Mesenchymal stem cell (in vitro differentiated cells and primary cell): ENCODE measurements at regions not wholly inside any gene's neighbourhood (a gene's known extent, or its start where the extent isn't known, plus 50 kb on each side); places are given as distances from the start of the nearest gene placed in this dataset.

Experiments
- DNase-seq: peaks from one replicate; pipeline ENCODE4 v3.0.0-alpha.2; 2013
- H2AFZ ChIP-seq: one replicate; pipeline ENCODE4 v1.6.1; 2013; ENCODE audit warnings: low read depth, mild to moderate bottlenecking, control low read depth, inconsistent platforms, low read length, moderate library complexity
- H2AK5ac ChIP-seq: 2 replicates; pipeline ENCODE4 v1.6.1; 2013; ENCODE audit warnings: low read length, moderate library complexity, mild to moderate bottlenecking, inconsistent platforms; ENCODE audit not compliant: severe bottlenecking
- H2BK120ac ChIP-seq: one replicate; pipeline ENCODE4 v1.6.1; 2013; ENCODE audit warnings: low read depth, mild to moderate bottlenecking, inconsistent platforms, low read length, moderate library complexity
- H2BK12ac ChIP-seq, 2 experiments: one replicate each; pipeline ENCODE4 v1.6.1; 2013; ENCODE audit warnings: inconsistent platforms in 2 of 2, low read length in 2 of 2, mild to moderate bottlenecking in 2 of 2, moderate library complexity in 2 of 2, control low read depth in 1 of 2
- H2BK15ac ChIP-seq: one replicate; pipeline ENCODE4 v1.6.1; 2013; ENCODE audit warnings: mild to moderate bottlenecking, low read depth, inconsistent platforms; ENCODE audit not compliant: poor library complexity, severe bottlenecking
- H2BK5ac ChIP-seq: 2 replicates; pipeline ENCODE4 v1.6.1; 2013; ENCODE audit warnings: low read depth, mild to moderate bottlenecking, low read length, control low read depth, inconsistent platforms; ENCODE audit not compliant: poor library complexity, severe bottlenecking
- H3K14ac ChIP-seq, 2 experiments: one replicate each; pipeline ENCODE4 v1.6.1; 2013; ENCODE audit warnings: inconsistent platforms in 2 of 2, low read length in 2 of 2, control low read depth in 1 of 2, mild to moderate bottlenecking in 1 of 2, moderate library complexity in 1 of 2
- H3K18ac ChIP-seq, 2 experiments: one replicate each; pipeline ENCODE4 v1.6.1; 2013; ENCODE audit warnings: inconsistent platforms in 2 of 2, low read length in 2 of 2, control low read depth in 1 of 2, low read depth in 1 of 2, mild to moderate bottlenecking in 1 of 2
- H3K23ac ChIP-seq, 2 experiments: one replicate each; pipeline ENCODE4 v1.6.1; 2013; ENCODE audit warnings: inconsistent platforms in 2 of 2, low read length in 2 of 2, mild to moderate bottlenecking in 2 of 2, moderate library complexity in 2 of 2, control low read depth in 1 of 2
- H3K27ac ChIP-seq: 2 replicates; pipeline ENCODE4 v1.5.1; 2013; ENCODE audit warnings: mild to moderate bottlenecking, moderate library complexity, low read length, control low read depth, inconsistent platforms; ENCODE audit not compliant: poor library complexity, severe bottlenecking
- H3K27me3 ChIP-seq, 2 experiments: 2 replicates each; pipeline versions ENCODE4 v1.6.1 to v1.7.0; 2013; ENCODE audit warnings: low read length in 2 of 2, mild to moderate bottlenecking in 2 of 2, moderate library complexity in 2 of 2, control low read depth in 1 of 2, inconsistent platforms in 1 of 2; ENCODE audit not compliant: control insufficient read depth in 1 of 2, insufficient read depth in 1 of 2
- H3K36me3 ChIP-seq, 2 experiments: 2 replicates each; pipeline versions ENCODE4 v1.6.1 to v1.7.0; 2013; ENCODE audit warnings: low read length in 2 of 2, control low read depth in 1 of 2, inconsistent platforms in 1 of 2, low read depth in 1 of 2, mild to moderate bottlenecking in 1 of 2; ENCODE audit not compliant: insufficient read depth in 2 of 2, control insufficient read depth in 1 of 2
- H3K4ac ChIP-seq, 2 experiments: one replicate each; pipeline ENCODE4 v1.6.1; 2013; ENCODE audit warnings: inconsistent platforms in 2 of 2, low read length in 2 of 2, mild to moderate bottlenecking in 2 of 2, moderate library complexity in 2 of 2, control low read depth in 1 of 2, low read depth in 1 of 2
- H3K4me1 ChIP-seq: 2 replicates; pipeline ENCODE4 v1.6.1; 2013; ENCODE audit warnings: low read depth, low read length, control low read depth; ENCODE audit not compliant: control insufficient read depth, insufficient read depth
- H3K4me2 ChIP-seq: 2 replicates; pipeline ENCODE4 v1.6.1; 2013; ENCODE audit warnings: low read length, mild to moderate bottlenecking, inconsistent platforms; ENCODE audit not compliant: poor library complexity, severe bottlenecking
- H3K4me3 ChIP-seq, 2 experiments: 2 replicates each; pipeline versions ENCODE4 v1.5.1 to v1.7.0; 2013; ENCODE audit warnings: low read length in 2 of 2, mild to moderate bottlenecking in 2 of 2, control low read depth in 1 of 2, low read depth in 1 of 2; ENCODE audit not compliant: insufficient read depth in 1 of 2
- H3K79me1 ChIP-seq: replicated peaks from 2 replicates; pipeline ENCODE4 v1.6.1; 2013; ENCODE audit warnings: mild to moderate bottlenecking, control low read depth, low read length, inconsistent platforms; ENCODE audit not compliant: poor library complexity, severe bottlenecking
- H3K9ac ChIP-seq: 2 replicates; pipeline ENCODE4 v1.7.0; 2013; ENCODE audit warnings: mild to moderate bottlenecking, low read length, moderate library complexity
- H3K9me3 ChIP-seq: 2 replicates; pipeline ENCODE4 v1.7.0; 2013; ENCODE audit warnings: mild to moderate bottlenecking, low read length; ENCODE audit not compliant: control insufficient read depth
- H4K8ac ChIP-seq: one replicate; pipeline ENCODE4 v1.6.1; 2013; ENCODE audit warnings: inconsistent platforms, mild to moderate bottlenecking, low read length, moderate library complexity
- H4K91ac ChIP-seq: one replicate; pipeline ENCODE4 v1.6.1; 2013; ENCODE audit warnings: mild to moderate bottlenecking, low read length, inconsistent platforms
- WGBS: methylation state at CpG from one replicate; pipeline ENCODE4 v1.1.7; 2013; ENCODE audit warnings: mixed read lengths; 5-methylcytosine and 5-hydroxymethylcytosine counted together

DNA sequence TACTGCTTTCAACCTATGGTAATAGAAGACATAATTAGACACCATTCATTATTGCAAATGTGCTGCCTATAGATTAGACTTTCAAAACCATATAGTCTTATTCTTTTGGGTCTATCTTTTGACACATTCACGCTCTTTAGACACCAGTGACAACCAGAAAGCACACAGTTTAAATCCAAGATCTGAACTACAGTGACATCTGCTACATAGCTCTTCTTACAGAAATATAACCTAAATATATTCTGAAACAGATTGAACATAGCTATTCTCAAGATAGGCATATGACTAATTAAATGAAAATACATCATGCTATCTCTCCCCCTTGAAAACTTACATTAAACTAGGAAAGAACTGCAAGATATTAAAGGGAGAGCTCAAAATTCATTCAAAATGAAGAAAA lies 514.2 kb upstream of the SLITRK6 start:
- Histone ChIP-seq H3K9ac (no peak overlapping the region), H3K18ac (no peak overlapping the region), H4K8ac (no peak overlapping the region), H2BK15ac (no peak overlapping the region), H2BK12ac (no peak overlapping the region), H3K4ac (no peak overlapping the region), H3K23ac (no peak overlapping the region), H3K27ac (no peak overlapping the region), H3K36me3 (no peaks in the 10 kb centered on the region), H2BK120ac (no peak overlapping the region), H2AFZ (no peak overlapping the region), H3K14ac (no peak overlapping the region), H4K91ac (no peak overlapping the region), H2BK5ac (no peak overlapping the region), H3K79me1 (no peaks in the 10 kb centered on the region), H3K27me3 (no peaks in the 10 kb centered on the region), H3K4me1 (no peaks in the 10 kb centered on the region), H2AK5ac (no peak overlapping the region), H3K4me3 (no peak overlapping the region), H3K4me2 (no peak overlapping the region), H3K9me3 (no peaks in the 10 kb centered on the region)
- 71% methylated on average over 1 of the region's 1 CpG for WGBS
- DNase-seq = no peak

- Histone ChIP-seq H3K4me1 (no peaks in the 10 kb centered on the region), H3K36me3 (no peaks in the 10 kb centered on the region), H3K9me3 (no peaks in the 10 kb centered on the region), H3K23ac (no peak overlapping the region), H3K27ac (no peak overlapping the region), H3K4me3 (no peak overlapping the region), H3K18ac (no peak overlapping the region), H4K8ac (no peak overlapping the region), H2AK5ac (no peak overlapping the region), H2BK5ac (no peak overlapping the region), H2AFZ (no peak overlapping the region), H3K27me3 (no peaks in the 10 kb centered on the region), H3K4me2 (no peak overlapping the region), H3K14ac (no peak overlapping the region), H3K4ac (no peak overlapping the region), H3K9ac (no peak overlapping the region), H2BK120ac (no peak overlapping the region), H2BK15ac (no peak overlapping the region), H4K91ac (no peak overlapping the region), H2BK12ac (no peak overlapping the region), H3K79me1 (no peaks in the 10 kb centered on the region)
- WGBS = 91% methylated on average over 3 of the region's 3 CpGs
- DNase-seq = no peak
These were observed 519.2 kb upstream of the SLITRK6 start for GRCh38 chr13:86318450-86318849.

- Histone ChIP-seq H3K4me1 (no peaks in the 10 kb centered on the region), H2BK15ac (no peak overlapping the region), H3K4ac (no peak overlapping the region), H3K4me2 (no peak overlapping the region), H2AFZ (no peak overlapping the region), H4K91ac (no peak overlapping the region), H4K8ac (no peak overlapping the region), H3K23ac (no peak overlapping the region), H3K79me1 (no peaks in the 10 kb centered on the region), H3K4me3 (no peak overlapping the region), H3K36me3 (no peaks in the 10 kb centered on the region), H3K18ac (no peak overlapping the region), H3K9ac (no peak overlapping the region), H2BK12ac (no peak overlapping the region), H2BK5ac (no peak overlapping the region), H2AK5ac (no peak overlapping the region), H3K27ac (no peak overlapping the region), H3K27me3 (no peaks in the 10 kb centered on the region), H3K9me3 (peaks cover 2% of the 10 kb centered on the region), H2BK120ac (no peak overlapping the region), H3K14ac (no peak overlapping the region)
- WGBS = 100% methylated on average over 1 of the region's 3 CpGs
- DNase-seq = no peak
These were observed 525.0 kb upstream of the SLITRK6 start for GRCh38 chr13:86324191-86324590.

DNA sequence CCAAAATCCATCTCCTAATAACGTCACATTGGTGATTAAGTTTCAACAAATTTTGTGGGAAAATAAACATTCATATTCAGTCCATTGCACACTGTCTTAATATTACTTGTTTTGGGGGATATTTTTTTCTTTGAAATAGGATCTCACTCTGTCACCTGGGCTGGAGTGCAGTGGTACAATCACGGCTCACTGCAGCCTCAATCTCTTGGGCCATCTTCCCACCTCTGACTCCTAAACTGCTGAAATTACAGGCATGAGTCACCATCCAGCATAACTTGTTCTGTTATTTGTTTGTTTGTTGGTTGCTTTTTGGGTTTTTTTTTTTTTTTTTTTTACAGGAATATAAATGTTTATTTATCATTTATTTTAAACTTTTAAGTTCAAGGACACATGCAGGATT lies 556.1 kb upstream of the SLITRK6 start:
- whole genome bisulfite sequencing = 100% methylated on average over 2 of the region's 2 CpGs
- H3K27ac ChIP-seq = no peak overlapping the region

More for the DNA sequence above, 556.1 kb upstream of the SLITRK6 start:
- no peak for DNase-seq
- Histone ChIP-seq H3K18ac (no peak overlapping the region), H3K23ac (no peak overlapping the region), H3K9me3 (no peaks in the 10 kb centered on the region), H3K36me3 (no peaks in the 10 kb centered on the region), H3K9ac (no peak overlapping the region), H4K91ac (no peak overlapping the region), H2AK5ac (no peak overlapping the region), H3K4me3 (no peak overlapping the region), H3K27me3 (no peaks in the 10 kb centered on the region), H2BK15ac (no peak overlapping the region), H2BK12ac (no peak overlapping the region), H2AFZ (no peak overlapping the region), H3K4me2 (no peak overlapping the region), H3K4ac (no peak overlapping the region), H3K4me1 (no peaks in the 10 kb centered on the region), H3K79me1 (no peaks in the 10 kb centered on the region), H4K8ac (no peak overlapping the region), H3K14ac (no peak overlapping the region), H2BK120ac (no peak overlapping the region), H2BK5ac (no peak overlapping the region)
